H1 (cell line): ENCODE measurements at regions not wholly inside any gene's neighbourhood (a gene's known extent, or its start where the extent isn't known, plus 50 kb on each side); places are given as distances from the start of the nearest gene placed in this dataset.

Experiments used
- CTCF ChIA-PET: fragments of 300-600 bp; sonication (Branson Sonifier 250); formaldehyde crosslinking; loops from one replicate; lab custom pipeline; 2021; ENCODE audit not compliant: partially characterized antibody; lab: Charles Lee
- POLR2A ChIA-PET: fragments of 300-600 bp; sonication (Branson Sonifier 250); formaldehyde crosslinking; loops from one replicate; lab custom pipeline; 2021; ENCODE audit warnings: inconsistent platforms; ENCODE audit not compliant: partially characterized antibody; lab: Charles Lee
- DNase-seq, 2 experiments: peaks; one replicate each; pipeline versions ENCODE4 v3.0.0 to v3.0.0-alpha.2; 2010 to 2022; ENCODE audit warnings: low spot score in 2 of 2, low read depth in 1 of 2, mixed read lengths in 1 of 2
- FAIRE-seq: peaks from 2 replicates; lab custom pipeline; 2011; peaks lifted over from hg19 to GRCh38; lab: Jason Lieb, UNC
- H2AFZ ChIP-seq: 2 replicates; pipeline ENCODE4 v1.8.1; 2012; ENCODE audit warnings: low read length, inconsistent platforms
- H2AK5ac ChIP-seq: 2 replicates; pipeline ENCODE4 v1.6.1; 2013; ENCODE audit warnings: low read depth, low read length
- H2BK120ac ChIP-seq: replicated peaks from 2 replicates; pipeline ENCODE3; 2013; ENCODE audit warnings: low read depth, low read length, inconsistent platforms
- H2BK12ac ChIP-seq: 2 replicates; pipeline ENCODE4 v1.6.1; 2013; ENCODE audit warnings: low read depth, low read length
- H2BK15ac ChIP-seq: 2 replicates; pipeline ENCODE4 v1.6.1; 2013; ENCODE audit warnings: low read length
- H2BK20ac ChIP-seq: 2 replicates; pipeline ENCODE4 v1.6.1; 2013; ENCODE audit warnings: low read length
- H2BK5ac ChIP-seq: 2 replicates; pipeline ENCODE4 v1.6.1; 2013; ENCODE audit warnings: low read depth, low read length
- H3K14ac ChIP-seq: 2 replicates; pipeline ENCODE4 v1.6.1; 2013; ENCODE audit warnings: inconsistent platforms; ENCODE audit not compliant: insufficient read length
- H3K18ac ChIP-seq: 2 replicates; pipeline ENCODE4 v1.6.1; 2013; ENCODE audit warnings: low read length; ENCODE audit errors: extremely low read depth
- H3K23ac ChIP-seq: 2 replicates; pipeline ENCODE4 v1.6.1; 2013; ENCODE audit warnings: inconsistent platforms; ENCODE audit not compliant: insufficient read length
- H3K23me2 ChIP-seq: 2 replicates; pipeline ENCODE4 v1.6.1; 2013; ENCODE audit warnings: low read depth, low read length
- H3K27ac ChIP-seq: 2 replicates; pipeline ENCODE4 v1.6.1; 2011; ENCODE audit warnings: low read depth, low read length, inconsistent platforms
- H3K27me3 ChIP-seq, 4 experiments: replicated peaks in 1 of 4; 1 replicate in 1 of 4; 2 replicates in 3 of 4; pipeline versions ENCODE4 v1.6.1 to v1.8.1; 2011 to 2013; ENCODE audit warnings: low read length in 3 of 4, mild to moderate bottlenecking in 3 of 4, inconsistent platforms in 2 of 4, mixed read lengths in 2 of 4, moderate library complexity in 1 of 4; ENCODE audit not compliant: control insufficient read depth in 3 of 4, insufficient read depth in 3 of 4; ENCODE audit errors: extremely low read depth in 1 of 4
- H3K36me3 ChIP-seq, 4 experiments: 2 replicates each; pipeline versions ENCODE4 v1.6.1 to v1.8.1; 2011 to 2013; ENCODE audit warnings: mild to moderate bottlenecking in 4 of 4, low read length in 3 of 4, moderate library complexity in 2 of 4, control low read depth in 1 of 4, inconsistent platforms in 1 of 4; ENCODE audit not compliant: insufficient read depth in 4 of 4, control insufficient read depth in 2 of 4
- H3K4ac ChIP-seq: replicated peaks from 2 replicates; pipeline ENCODE3; 2013; ENCODE audit warnings: low read length, low read depth, mixed read lengths, inconsistent platforms; ENCODE audit not compliant: insufficient read length
- H3K4me1 ChIP-seq, 4 experiments: replicated peaks in 1 of 4; 1 replicate in 1 of 4; 2 replicates in 3 of 4; pipeline versions ENCODE4 v1.6.1 to v1.8.1; 2011 to 2013; ENCODE audit warnings: low read length in 3 of 4, inconsistent platforms in 2 of 4, mixed read lengths in 1 of 4; ENCODE audit not compliant: insufficient read depth in 4 of 4, control insufficient read depth in 3 of 4
- H3K4me2 ChIP-seq, 2 experiments: 2 replicates each; pipeline versions ENCODE4 v1.6.1 to v1.8.1; 2011 to 2013; ENCODE audit warnings: low read depth in 2 of 2, low read length in 2 of 2, control low read depth in 1 of 2, inconsistent platforms in 1 of 2, mild to moderate bottlenecking in 1 of 2; ENCODE audit not compliant: insufficient read depth in 1 of 2
- H3K4me3 ChIP-seq, 4 experiments: fragments of 200-600, 300-600 bp in 1 of 4; sonication (generic), shearing (Covaris generic), sonication (Bioruptor Twin) in 1 of 4; 2 replicates each; pipeline versions ENCODE4 v1.5.1 to v1.8.1; 2011 to 2016; ENCODE audit warnings: low read length in 4 of 4, low read depth in 3 of 4, control low read depth in 2 of 4, inconsistent platforms in 2 of 4, mild to moderate bottlenecking in 2 of 4, mixed read lengths in 1 of 4, moderate library complexity in 1 of 4; ENCODE audit not compliant: insufficient read depth in 2 of 4; ENCODE audit errors: extremely low read depth in 1 of 4
- H3K56ac ChIP-seq: replicated peaks from 2 replicates; pipeline ENCODE3; 2013; ENCODE audit warnings: low read depth, mild to moderate bottlenecking, mixed read lengths, low read length, inconsistent platforms; ENCODE audit not compliant: insufficient read length
- H3K79me1 ChIP-seq: 2 replicates; pipeline ENCODE4 v1.6.1; 2013; ENCODE audit warnings: low read depth, low read length, control low read depth
- H3K79me2 ChIP-seq, 2 experiments: 2 replicates each; pipeline versions ENCODE4 v1.6.1 to v1.8.1; 2012 to 2013; ENCODE audit warnings: low read length in 2 of 2, mild to moderate bottlenecking in 2 of 2, inconsistent platforms in 1 of 2; ENCODE audit not compliant: insufficient read depth in 2 of 2, control insufficient read depth in 1 of 2
- H3K9ac ChIP-seq, 4 experiments: replicated peaks in 1 of 4; 1 replicate in 1 of 4; 2 replicates in 3 of 4; pipeline versions ENCODE4 v1.6.1 to v1.8.1; 2011 to 2013; ENCODE audit warnings: low read depth in 3 of 4, low read length in 3 of 4, control low read depth in 2 of 4, mild to moderate bottlenecking in 2 of 4, moderate library complexity in 2 of 4, inconsistent platforms in 1 of 4; ENCODE audit errors: extremely low read depth in 1 of 4
- H3K9me3 ChIP-seq, 2 experiments: 2 replicates each; pipeline versions ENCODE4 v1.6.1 to v1.8.1; 2012 to 2013; ENCODE audit warnings: mild to moderate bottlenecking in 2 of 2, moderate library complexity in 2 of 2, control low read depth in 1 of 2, inconsistent platforms in 1 of 2, low read depth in 1 of 2, low read length in 1 of 2, mixed read lengths in 1 of 2; ENCODE audit not compliant: insufficient read depth in 2 of 2
- H4K20me1 ChIP-seq, 2 experiments: replicated peaks in 1 of 2; 2 replicates each; pipeline versions ENCODE3 to v1.8.1; 2011 to 2013; ENCODE audit warnings: inconsistent platforms in 2 of 2, low read length in 2 of 2, mild to moderate bottlenecking in 1 of 2; ENCODE audit not compliant: insufficient read depth in 2 of 2, control insufficient read depth in 1 of 2
- H4K5ac ChIP-seq: 2 replicates; pipeline ENCODE4 v1.6.1; 2013; ENCODE audit warnings: low read length, low read depth, mixed read lengths, inconsistent platforms; ENCODE audit not compliant: insufficient read length
- H4K8ac ChIP-seq: 2 replicates; pipeline ENCODE4 v1.8.0; 2013; ENCODE audit warnings: mild to moderate bottlenecking, moderate library complexity, low read length, inconsistent platforms; ENCODE audit not compliant: insufficient read depth; ENCODE audit errors: extremely low read depth
- H4K91ac ChIP-seq: replicated peaks from 2 replicates; pipeline ENCODE3; 2013; ENCODE audit warnings: low read length, mixed read lengths, inconsistent platforms; ENCODE audit not compliant: insufficient read length
- CBX8 ChIP-seq: fragments of 300-800, 300-1000 bp; sonication (generic); IDR thresholded peaks from 2 replicates; pipeline ENCODE4 v1.7.1; 2016; ENCODE audit warnings: low read depth, low read length, borderline replicate concordance
- GABPA ChIP-seq: IDR thresholded peaks from 2 replicates; pipeline ENCODE4 v1.6.1; 2011; ENCODE audit warnings: mild to moderate bottlenecking, low read length, moderate library complexity, borderline replicate concordance; ENCODE audit not compliant: insufficient read depth
- JUN ChIP-seq: IDR thresholded peaks from 2 replicates; pipeline ENCODE4 v1.6.1; 2011; ENCODE audit warnings: low read depth, mild to moderate bottlenecking, improper control_type of control experiment, low read length
- KDM4A ChIP-seq: IDR thresholded peaks from one replicate; pipeline ENCODE4 v1.7.1; 2012; ENCODE audit warnings: low read depth, mild to moderate bottlenecking, moderate library complexity, low read length, inconsistent platforms; ENCODE audit not compliant: severe bottlenecking
- MAFK ChIP-seq: IDR thresholded peaks from 2 replicates; pipeline ENCODE4 v1.6.1; 2012; ENCODE audit warnings: low read depth, mild to moderate bottlenecking, improper control_type of control experiment, low read length
- MAX ChIP-seq: IDR thresholded peaks from 2 replicates; pipeline ENCODE4 v1.6.1; 2012; ENCODE audit warnings: inconsistent platforms
- PHF8 ChIP-seq: fragments of 200-600 bp; sonication (generic); conservative IDR thresholded peaks from 2 replicates; pipeline ENCODE4 v1.7.1; 2012; ENCODE audit warnings: low read depth, mild to moderate bottlenecking, inconsistent platforms, low read length, moderate library complexity
- RAD21 ChIP-seq, 2 experiments: IDR thresholded peaks in 1 of 2; conservative IDR thresholded peaks in 1 of 2; 2 replicates each; pipeline ENCODE4 v1.6.1; 2011; ENCODE audit warnings: low read depth in 2 of 2, low read length in 2 of 2, improper control_type of control experiment in 1 of 2, inconsistent platforms in 1 of 2, mild to moderate bottlenecking in 1 of 2, moderate library complexity in 1 of 2
- RBBP5 ChIP-seq: IDR thresholded peaks from 2 replicates; pipeline ENCODE4 v1.7.1; 2012; ENCODE audit warnings: low read depth, mild to moderate bottlenecking, inconsistent platforms, low read length, moderate library complexity, borderline replicate concordance
- SAP30 ChIP-seq: fragments of 300-600 bp; sonication (generic); IDR thresholded peaks from 2 replicates; pipeline ENCODE4 v1.7.1; 2012; ENCODE audit warnings: low read length, moderate library complexity, mild to moderate bottlenecking, inconsistent platforms; ENCODE audit not compliant: insufficient read depth, insufficient replicate concordance
- SP2 ChIP-seq: IDR thresholded peaks from 2 replicates; pipeline ENCODE4 v1.6.1; 2012; ENCODE audit warnings: mild to moderate bottlenecking, low read length, inconsistent platforms
- SRF ChIP-seq: IDR thresholded peaks from 2 replicates; pipeline ENCODE4 v1.6.1; 2011; ENCODE audit warnings: mild to moderate bottlenecking, low read depth, low read length, moderate library complexity
- TBP ChIP-seq: IDR thresholded peaks from 2 replicates; pipeline ENCODE4 v1.6.1; 2011; ENCODE audit warnings: low read depth, low read length, improper control_type of control experiment
- TCF12 ChIP-seq: IDR thresholded peaks from 2 replicates; pipeline ENCODE4 v1.6.1; 2011; ENCODE audit warnings: low read depth, mild to moderate bottlenecking, low read length
- YY1 ChIP-seq: IDR thresholded peaks from 2 replicates; pipeline ENCODE4 v1.6.1; 2011; ENCODE audit warnings: low read depth, mild to moderate bottlenecking, low read length
- WGBS, 2 experiments: shearing (Covaris generic) in 1 of 2; methylation state at CpG; one replicate each; pipeline versions ENCODE4 v1.1.6 to v1.1.7; 2013 to 2015; ENCODE audit warnings: low lambda C conversion rate in 2 of 2, mixed read lengths in 2 of 2, inconsistent platforms in 1 of 2, low coverage in 1 of 2, missing lambda C conversion rate in 1 of 2; ENCODE audit not compliant: insufficient replicate concordance in 2 of 2, insufficient coverage in 1 of 2, insufficient read length in 1 of 2; ENCODE audit errors: extremely low coverage in 1 of 2, missing lambda C conversion rate in 1 of 2; 5-methylcytosine and 5-hydroxymethylcytosine counted together

DNA sequence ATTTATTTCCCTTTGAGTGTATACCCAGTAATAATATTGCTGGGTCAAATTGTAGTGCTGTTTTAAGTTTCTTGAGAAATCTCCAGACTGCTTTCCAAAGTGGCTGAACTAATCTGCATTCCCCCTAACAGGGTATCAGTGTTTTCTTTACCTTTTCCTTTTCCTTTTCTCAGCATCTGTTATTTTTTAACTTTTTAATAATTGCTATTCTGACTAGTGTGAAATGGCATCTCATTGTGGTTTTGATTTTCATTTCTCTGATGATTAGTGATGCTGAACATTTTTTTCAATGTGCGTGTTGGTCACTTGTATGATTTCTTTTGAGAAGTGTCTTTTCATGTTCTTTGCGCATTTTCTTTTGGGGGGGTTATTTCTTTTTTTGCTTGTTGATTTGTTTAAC is 374.9 kb upstream of the BRINP3 start:
- Histone ChIP-seq H3K79me2 (no peaks in the 10 kb centered on the region), H3K23me2 (no peaks in the 10 kb centered on the region), H3K23ac (no peak overlapping the region), H3K14ac (no peak overlapping the region), H3K79me1 (no peaks in the 10 kb centered on the region), H3K9ac (no peak overlapping the region), H2AK5ac (no peak overlapping the region), H3K56ac (no peak overlapping the region), H3K4me3 (no peak overlapping the region), H3K4ac (no peak overlapping the region), H2AFZ (no peak overlapping the region), H3K36me3 (no peaks in the 10 kb centered on the region), H3K9me3 (0 out of 4 replicates have a peak, but pooled peaks cover 0 to 3% of the 10 kb centered on the region in 2 experiments), H3K4me1 (no peaks in the 10 kb centered on the region), H2BK20ac (no peak overlapping the region), H3K4me2 (no peak overlapping the region), H2BK15ac (no peak overlapping the region), H4K5ac (no peak overlapping the region), H2BK12ac (no peak overlapping the region), H3K27ac (no peak overlapping the region), H3K18ac (no peak overlapping the region), H2BK120ac (no peak overlapping the region), H3K27me3 (no peaks in the 10 kb centered on the region), H2BK5ac (no peak overlapping the region), H4K8ac (no peak overlapping the region), H4K91ac (no peak overlapping the region), H4K20me1 (no peaks in the 10 kb centered on the region)
- DNase-seq, result no peak
- POLR2A ChIA-PET, result no interaction called here
- no peak for FAIRE-seq
- CTCF ChIA-PET, result interaction anchor here (1.3 kb wide), 1 partner anchor 12 kb away, joined by 7 read pairs; no protein-coding TSS in a partner anchor
- 97% methylated on average over 2 of the region's 2 CpGs; no CpG with 5 or more reads in 1 of the 2 experiments for WGBS, 2 experiments
- TF ChIP-seq GABPA (no peak), RAD21 (IDR thresholded peaks at IDR 0.05 in 1 of 2, conservative IDR thresholded peaks at IDR 0.05 in 1 of 2; ENCODE audit: low read depth in 2 of 2, low read length in 2 of 2) (no peak), PHF8 (no peak), KDM4A (no peak), RBBP5 (no peak), CBX8 (no peak), SAP30 (no peak), TBP (no peak), MAX (no peak), YY1 (no peak), TCF12 (no peak), SRF (no peak), MAFK (no peak), JUN (no peak), SP2 (no peak)
